HG02798 (cell line): ENCODE measurements at regions not wholly inside any gene's neighbourhood (a gene's known extent, or its start where the extent isn't known, plus 50 kb on each side); places are given as distances from the start of the nearest gene placed in this dataset.

Experiments used
- ATAC-seq: cut with Tn5 transposase; IDR thresholded peaks from one replicate; pipeline ENCODE4 v1.9.1; 2021; ENCODE audit warnings: mild to moderate bottlenecking; ENCODE audit not compliant: unreplicated experiment, poor library complexity

DNA sequence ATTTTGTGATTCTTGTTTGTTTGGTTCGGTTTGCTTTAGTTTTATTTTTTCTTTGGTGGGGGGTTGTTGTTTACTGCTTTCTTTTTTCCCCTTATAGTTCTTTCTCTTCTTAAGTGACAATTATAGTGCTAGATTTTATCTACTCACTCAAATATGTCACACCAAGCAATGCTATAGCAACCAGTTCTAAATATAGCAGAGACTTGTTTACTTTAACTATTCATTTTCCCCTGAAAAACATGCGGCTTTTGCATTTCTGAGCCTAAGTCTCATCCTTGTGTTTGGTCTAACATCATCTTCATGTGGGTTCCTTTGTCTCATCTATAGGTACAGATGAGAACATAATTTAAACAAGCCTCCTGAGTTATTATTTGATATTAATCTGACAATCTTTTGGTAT is 676.6 kb downstream of the FAT4 start:
- no peak for ATAC-seq

DNA sequence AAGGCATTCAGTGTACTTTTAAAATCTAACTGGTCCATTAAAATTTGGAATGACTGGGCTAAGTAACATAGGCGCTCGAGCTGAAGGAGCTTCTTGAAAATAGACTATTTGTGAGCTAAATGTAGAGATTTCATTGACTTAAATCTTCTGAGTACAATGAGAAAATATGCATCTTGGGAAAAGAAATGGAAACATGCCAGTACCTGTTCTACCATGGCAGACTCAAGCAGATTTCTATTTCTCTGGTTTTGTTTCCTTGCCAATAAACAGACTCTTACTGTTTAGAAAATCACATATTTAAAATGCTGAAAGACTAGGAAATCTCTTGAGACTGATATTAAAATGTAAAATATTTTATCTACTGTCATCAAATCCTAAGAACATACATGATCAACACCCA is 678.1 kb downstream of the FAT4 start:
- ATAC-seq, result no peak

DNA sequence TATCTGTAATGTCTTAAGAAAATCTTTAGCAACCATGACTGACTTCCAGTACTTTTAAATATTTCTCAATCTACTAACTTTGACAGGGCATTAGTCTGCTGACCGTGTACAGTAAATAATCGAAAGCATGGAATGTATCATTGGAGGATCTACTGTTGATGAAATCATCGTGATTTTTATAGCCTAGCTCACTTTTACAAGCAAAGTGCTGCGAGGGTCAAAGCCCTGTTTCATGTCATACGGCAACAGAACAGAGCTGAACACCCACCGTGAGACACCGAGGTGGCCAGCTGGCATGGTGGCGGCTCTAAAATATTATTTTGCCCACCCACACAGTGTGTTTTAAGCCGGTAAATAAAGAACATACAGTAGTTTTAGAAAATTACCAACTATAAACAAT is 679.3 kb downstream of the FAT4 start:
- no peak for ATAC-seq

DNA sequence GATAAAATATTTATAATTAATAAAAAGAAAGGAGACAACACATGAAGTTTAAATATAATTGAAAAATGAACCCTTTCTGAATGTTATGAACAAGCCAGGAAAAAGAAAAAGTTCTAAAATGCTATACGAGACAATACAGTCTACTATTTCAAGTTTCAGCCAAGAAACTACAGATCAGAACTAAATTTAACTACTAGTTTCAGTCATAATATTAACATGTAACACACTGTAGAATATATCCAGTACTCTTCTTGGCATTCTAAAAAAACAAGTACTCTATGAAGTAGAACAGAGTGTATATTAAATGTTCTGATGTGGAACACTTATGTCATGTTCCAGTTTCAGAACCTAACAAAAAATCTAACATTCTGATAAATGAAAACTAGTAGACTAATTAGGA is 679.7 kb downstream of the FAT4 start:
- ATAC-seq, result no peak

DNA sequence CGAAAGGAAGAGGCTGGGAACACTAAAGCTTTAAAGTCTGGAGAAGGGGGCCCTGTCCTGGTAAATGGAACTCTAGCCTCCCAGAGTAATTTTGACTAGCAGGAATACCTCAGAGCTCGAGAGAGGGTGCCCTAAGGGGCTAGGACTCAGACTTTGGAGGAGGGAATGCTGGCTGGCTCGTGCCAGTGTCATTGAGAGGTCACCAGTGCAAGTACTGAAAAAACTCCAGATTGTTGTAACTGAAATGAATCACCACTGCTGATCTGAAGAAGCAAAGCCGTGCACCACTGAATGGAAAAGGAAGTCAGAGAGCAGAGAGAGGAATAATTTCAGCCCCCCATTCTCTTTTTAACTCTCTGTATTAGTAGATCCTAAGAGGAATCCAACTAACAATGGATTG is 690.2 kb downstream of the FAT4 start:
- no peak for ATAC-seq

DNA sequence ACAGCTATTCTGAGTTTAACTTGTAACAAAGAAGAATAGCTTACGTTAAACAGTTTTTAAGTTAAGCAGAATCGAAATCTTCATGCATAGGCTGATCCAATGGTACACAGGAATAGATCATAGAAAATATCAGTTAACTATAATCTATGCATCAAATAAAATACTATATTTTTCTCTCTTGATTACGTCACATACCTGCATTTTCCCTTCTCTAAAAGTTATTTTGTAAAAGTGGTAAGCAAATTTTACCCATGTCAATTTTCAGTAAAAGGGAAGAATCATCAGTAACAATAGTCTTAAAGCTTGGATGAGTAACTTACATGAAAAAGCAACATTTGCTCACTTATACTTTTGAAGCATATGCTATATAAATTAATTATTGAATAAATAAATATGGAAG is 692.4 kb downstream of the FAT4 start:
- no peak for ATAC-seq

DNA sequence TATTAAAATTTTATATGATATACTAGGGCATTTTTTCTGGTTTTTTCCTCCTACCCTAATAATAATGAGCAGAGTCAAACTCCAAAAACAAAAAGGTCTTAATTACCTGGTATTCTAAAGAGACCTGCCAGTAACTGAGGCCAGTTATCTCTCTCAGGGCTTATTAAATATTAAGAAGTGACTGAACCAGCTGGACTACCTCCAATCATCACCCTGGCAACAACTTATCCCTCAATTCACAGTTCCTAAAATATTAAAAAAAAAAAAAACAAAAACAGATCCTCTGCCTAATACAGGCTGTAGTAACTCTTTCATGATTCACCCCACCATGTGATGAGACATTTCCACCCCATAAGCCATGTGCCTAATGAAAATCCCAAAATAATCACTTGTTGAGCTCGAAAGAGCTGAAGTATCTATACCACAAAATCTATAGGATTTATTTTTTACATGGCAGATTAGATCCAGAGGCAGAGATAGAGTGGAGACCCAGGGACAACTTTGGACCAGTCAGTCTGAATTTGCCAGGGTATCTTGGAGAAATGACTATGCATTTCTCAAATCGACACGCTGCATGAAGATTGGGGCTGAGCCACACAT is 698.0 kb downstream of the FAT4 start:
- no peak for ATAC-seq

DNA sequence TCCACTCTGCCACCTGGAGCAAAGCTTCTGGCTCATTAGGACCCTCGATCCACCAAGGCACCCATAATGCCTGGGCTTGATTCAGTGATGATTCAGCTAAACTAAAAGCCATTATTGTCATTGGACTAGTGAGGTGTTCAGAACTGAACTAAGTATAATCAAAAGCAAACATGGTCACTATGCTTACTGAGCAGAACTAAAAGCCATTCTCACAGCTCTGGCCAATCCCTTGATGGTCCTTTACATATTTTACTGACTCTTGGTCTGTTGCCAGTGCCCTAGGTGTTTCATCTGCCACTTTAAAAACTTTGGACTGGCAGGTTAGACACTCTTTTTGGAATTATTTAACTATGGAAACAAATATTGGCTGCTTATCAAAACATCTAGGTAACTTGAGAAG is 703.5 kb downstream of the FAT4 start:
- no peak for ATAC-seq

DNA sequence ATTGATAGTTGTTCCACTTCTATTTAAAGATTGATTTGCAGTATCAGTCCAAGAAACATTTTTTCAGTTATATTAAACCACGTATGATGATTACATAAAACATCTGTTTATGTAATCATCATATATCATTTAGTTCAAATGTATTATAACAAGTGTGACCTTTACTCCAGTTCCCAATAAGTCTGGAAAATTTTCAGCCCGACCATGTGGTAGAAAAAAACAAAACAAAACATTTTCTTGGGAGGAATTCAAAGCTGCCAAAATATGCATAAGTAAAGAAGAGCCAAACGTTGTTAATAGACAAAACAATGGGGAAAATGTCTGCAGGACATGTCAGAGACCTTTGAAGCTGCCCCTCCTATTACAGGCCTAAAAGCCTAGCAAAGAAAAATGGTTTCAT is 709.1 kb downstream of the FAT4 start:
- no peak for ATAC-seq

DNA sequence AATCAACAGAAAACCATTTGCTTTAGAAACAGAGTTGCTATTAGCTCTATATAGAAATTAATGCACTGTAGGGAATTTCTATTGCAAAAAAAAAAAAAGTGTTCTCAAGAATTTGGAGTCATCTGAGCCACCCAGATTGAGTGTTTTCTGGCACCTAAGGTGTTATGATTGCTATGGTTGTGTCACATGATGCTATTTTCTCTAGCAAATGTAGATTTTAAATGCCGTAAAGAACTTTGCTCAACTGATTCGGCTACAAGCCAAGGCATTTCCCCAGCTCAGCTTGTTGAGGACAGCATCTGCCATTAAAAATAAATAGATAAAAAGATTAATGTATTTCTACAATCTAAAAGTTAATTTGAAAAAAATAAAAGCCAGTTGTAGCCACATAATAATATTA is 712.8 kb downstream of the FAT4 start:
- no peak for ATAC-seq

DNA sequence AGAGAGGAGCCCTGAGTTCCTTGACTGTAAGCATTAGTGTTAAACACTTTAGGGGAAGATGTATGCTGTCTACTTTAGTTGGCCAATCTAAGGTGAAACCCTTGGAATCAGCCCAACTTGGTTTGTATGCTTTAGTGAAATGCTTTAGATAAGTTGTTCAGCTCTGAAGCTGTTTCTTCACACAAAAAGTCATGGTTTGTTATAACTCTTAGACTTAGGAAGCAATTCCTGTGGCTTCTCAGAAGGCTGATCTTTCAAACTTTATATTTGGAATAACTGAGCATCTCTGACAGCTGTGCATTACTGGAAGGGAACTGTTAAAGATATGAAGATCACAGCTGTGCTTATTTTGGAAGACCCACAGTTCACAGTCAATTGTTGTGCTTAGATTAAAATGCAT is 714.1 kb downstream of the FAT4 start:
- ATAC-seq, result no peak

DNA sequence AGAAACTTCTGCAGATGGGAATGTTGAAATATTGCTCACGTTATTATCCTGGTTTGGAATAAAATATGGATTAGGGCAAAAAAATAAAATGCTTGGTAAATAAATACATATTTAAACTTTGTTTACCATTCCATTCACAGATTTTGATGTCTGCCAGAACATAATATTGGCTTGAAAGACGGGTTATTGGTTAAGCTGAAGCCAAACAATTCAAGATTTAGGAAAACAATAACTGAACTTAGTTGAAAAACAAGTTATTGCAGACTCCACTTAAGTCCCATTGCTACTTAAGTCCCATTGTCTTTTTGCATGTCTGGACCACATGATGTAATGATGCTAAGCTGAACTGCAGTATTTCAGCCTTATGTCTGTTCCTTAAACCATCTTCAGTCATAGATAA is 722.5 kb downstream of the FAT4 start:
- ATAC-seq, result no peak

DNA sequence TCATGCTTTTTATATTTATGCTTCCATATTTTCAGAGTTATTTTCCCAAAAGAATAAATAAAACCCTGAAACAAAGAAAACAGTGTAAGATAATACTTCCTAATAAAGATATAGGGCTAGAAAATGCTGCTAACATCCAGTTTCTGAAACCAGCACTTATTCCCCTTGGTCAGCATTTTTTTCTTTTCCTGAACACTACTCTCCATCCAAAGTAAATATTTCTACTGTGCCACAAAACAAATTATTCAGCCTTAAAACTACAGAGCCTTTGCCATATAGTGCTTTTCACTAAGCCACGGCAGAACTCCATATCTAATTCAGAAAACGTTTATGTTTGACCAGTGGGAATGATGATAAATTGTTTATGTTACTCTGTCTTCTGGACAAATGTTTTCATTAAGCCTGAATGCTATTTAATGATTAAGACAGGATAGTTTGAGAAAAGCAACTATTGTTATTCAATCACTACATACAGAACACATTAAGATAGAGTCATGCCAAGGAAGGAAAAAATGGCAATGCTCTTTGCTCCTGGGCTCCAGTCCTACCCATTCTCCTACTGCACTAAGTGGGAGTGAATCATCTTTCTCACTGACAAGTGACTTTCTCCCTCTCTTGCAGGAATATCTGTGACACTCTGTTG is 723.9 kb downstream of the FAT4 start:
- no peak for ATAC-seq

DNA sequence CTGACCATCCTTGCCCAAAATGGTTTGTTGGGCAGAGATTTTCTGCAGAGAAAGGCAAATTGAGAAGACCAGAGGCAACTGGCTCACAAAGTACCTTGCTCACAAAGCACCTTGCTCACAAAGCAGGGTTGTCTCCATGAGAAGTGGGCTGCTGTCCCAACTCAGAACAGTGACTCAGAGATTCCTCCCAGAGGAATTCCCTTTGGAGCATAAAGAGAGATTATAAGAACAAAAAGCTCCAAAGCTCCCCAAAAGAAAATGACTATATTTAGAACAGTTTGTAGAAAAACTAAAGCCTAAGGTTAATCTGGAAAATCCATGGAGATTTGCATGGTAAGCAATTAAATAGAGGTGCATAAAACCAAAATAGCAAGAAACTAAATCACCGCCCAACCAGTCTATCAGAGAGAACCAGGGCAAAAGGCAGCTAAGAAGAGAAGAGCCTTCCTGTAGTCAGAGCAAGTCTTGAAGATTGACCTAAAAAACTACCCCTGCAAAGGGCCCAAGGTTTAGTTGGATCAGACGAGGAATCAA is 731.4 kb downstream of the FAT4 start:
- no peak for ATAC-seq

DNA sequence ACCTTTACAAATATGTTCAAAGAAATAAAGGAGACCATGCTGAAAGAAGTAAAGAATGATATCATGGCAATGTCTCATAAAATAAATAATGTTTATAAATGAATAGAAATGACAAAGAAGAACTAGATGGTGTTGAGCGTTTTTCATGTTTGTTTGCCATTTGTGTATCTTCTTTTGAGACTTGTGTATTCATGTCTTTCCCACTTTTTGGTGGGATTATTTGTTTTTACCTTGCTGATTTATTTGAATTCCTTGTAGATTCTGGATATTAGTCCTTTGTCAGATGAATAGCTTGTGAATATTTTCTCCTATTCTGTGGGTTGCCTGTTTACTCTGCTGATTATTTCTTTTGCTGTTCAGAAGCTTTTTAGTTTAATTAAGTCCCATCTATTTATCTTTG is 732.4 kb downstream of the FAT4 start:
- ATAC-seq, result no peak

DNA sequence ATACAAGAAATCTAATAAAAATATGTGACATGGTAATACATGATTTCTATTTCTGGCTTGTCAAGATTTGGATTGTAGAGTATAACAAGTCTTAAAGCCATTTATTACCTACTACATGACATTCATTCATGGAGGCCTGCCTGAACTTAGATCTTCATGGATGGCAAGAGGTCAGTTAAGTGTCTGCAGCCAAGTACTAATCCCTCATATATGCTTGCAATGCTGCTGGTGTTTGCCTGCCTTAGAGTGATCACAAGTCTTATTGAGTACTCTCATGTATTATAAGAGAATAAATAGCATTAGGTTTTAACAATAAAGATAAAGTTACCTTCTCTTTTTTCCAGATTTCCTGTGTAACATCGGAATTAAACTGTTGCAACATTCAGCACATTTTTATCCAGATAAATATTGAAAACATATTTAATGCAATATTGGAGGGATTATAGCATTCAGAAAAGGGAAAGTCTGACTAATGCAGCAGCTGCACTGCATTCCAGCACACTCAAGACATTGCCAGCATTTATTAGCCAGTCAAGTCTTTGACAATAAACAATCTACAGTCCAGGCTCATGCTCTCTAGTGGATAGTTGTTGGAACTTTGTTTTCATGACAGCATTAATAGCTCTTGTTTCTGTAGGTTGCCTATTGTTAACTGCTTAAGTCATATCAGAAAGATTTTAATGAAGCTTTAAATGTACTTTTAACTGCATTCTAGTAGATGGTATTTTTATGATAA is 737.1 kb downstream of the FAT4 start:
- no peak for ATAC-seq

DNA sequence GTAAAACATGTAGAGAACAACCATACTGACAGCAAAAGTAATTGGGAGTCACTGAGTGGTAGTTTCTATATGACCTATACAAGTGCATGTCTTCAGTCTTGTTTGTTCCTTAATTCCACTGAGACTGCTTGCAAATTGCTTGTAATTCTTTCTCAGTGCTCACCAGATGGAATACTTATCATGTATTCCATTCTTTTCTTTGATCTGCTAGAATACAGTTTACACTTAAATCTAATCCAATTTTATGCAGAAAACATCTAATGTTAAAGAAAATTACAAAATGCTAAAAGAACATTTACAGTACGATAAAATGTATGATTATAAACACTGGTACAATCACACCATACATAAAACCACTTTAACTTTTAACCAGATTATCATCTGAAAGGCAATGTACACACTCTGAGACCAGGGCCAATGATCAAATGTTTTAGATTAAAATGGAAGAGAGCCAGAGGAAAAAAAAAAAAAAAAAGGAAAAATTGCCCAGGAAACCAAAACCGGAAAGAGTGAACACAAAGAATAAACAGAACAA is 741.4 kb downstream of the FAT4 start:
- ATAC-seq, result no peak

DNA sequence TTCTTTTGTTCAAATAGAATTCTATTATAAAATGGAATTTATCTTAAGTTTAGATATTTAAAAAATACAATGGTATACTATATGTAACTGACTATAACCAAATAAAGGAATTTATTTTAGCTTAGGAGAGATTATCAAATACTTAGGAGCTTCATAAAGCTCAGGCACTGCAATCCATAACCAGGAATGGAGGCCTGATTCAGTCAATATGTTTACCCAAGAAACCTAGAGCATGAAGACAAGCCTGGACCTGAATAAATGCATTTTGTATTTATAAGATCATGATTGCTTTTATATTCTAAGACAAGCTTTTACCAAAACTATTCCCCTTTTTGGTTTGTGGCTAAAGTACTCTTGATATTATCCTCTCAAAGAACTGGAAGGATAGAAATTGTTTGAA is 742.6 kb downstream of the FAT4 start:
- no peak for ATAC-seq

DNA sequence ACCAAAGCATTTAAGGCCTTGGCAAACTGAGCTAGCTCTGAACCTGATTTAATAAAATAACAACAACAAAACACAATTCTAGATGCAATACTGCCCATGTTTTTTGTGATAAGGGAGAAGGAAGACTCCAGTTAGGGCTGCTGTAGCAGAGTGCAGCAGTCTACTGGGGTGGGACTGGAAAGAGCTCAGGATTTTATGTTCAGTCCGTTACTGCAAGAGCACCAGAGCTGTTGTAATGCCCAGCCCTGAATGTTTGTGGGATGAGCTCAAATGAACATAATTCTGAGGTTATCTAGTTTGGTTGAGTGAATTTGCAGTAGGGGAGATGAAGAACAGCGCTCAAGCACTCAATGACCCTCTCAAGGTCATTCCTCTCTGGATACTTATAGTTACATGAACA is 743.8 kb downstream of the FAT4 start:
- ATAC-seq, result no peak

DNA sequence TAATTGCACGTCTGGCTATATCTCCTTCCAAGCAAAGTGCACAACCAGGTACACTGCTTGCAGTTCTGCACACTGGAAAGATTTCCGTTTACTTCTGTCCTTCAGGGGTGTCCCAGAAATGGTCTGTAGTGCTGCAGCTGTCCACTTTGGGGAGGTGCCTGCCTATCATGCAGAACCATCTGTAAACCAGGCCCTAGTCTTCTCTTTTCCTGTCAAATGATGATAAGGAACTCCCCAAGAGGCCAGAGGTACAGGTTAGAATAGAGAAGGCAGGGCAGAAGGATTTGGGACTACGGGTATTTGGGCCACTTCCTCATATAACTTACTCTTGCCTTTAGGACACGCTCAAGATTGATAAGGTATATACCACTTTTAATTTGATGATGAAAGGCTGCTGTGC is 746.9 kb downstream of the FAT4 start:
- no peak for ATAC-seq

DNA sequence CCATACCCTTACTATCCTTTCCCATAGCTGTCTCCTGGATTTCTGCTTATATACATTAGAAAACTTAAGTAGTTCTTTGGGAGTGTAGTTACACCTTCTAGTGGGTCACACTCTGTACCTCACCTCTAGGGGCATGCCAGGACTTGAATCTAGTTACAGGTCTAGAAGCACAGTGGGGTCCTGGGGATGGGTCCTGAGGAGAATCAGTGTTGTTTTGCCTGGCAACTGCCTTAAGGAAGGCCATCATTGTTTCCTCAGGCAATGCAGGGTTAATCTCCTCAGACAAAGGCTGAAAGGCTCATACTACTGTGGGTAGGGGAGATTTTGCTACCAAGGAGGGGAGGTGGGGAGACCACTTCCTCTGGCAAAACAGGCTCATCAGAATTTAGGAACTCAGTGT is 750.3 kb downstream of the FAT4 start:
- no peak for ATAC-seq
